Prostate gland (tissue), 2 donors: ENCODE measurements at regions not wholly inside any gene's neighbourhood (a gene's known extent, or its start where the extent isn't known, plus 50 kb on each side); places are given as distances from the start of the nearest gene placed in this dataset.

Experiments used
- DNase-seq: peaks from one replicate; pipeline ENCODE4 v3.0.0-alpha.2; 2019; ENCODE audit warnings: low spot score
- H3K27ac ChIP-seq, 2 donors: fragments of 200-600 bp; sonication (generic); 2 replicates each; pipeline ENCODE4 v1.5.1; 2017 to 2019
- H3K27me3 ChIP-seq: fragments of 200-600 bp; sonication (generic); replicated peaks from 2 replicates; pipeline ENCODE4 v1.5.1; 2019; ENCODE audit not compliant: insufficient read depth
- H3K36me3 ChIP-seq, 2 donors: fragments of 200-600 bp; sonication (generic); 1 replicate in 1 of 2; 2 replicates in 1 of 2; pipeline versions ENCODE4 v1.5.1 to v1.8.1; 2017 to 2019
- H3K4me1 ChIP-seq: fragments of 200-600 bp; sonication (generic); replicated peaks from 2 replicates; pipeline ENCODE4 v1.5.1; 2019
- H3K4me3 ChIP-seq, 2 donors: fragments of 200-600 bp; sonication (generic); 2 replicates each; pipeline ENCODE4 v1.5.1; 2017 to 2019
- H3K9me3 ChIP-seq: fragments of 200-600 bp; sonication (generic); 2 replicates; pipeline ENCODE4 v1.5.1; 2017
- POLR2A ChIP-seq: fragments of 450-650 bp; IDR thresholded peaks from one replicate; pipeline ENCODE4 v1.6.1; 2016; ENCODE audit warnings: antibody characterized with exemption, mild to moderate bottlenecking
- POLR2AphosphoS5 ChIP-seq: sonication (generic); formaldehyde crosslinking; IDR thresholded peaks from one replicate; pipeline ENCODE4 v1.6.1; 2017; ENCODE audit warnings: antibody characterized with exemption
- WGBS: methylation state at CpG from one replicate; pipeline ENCODE4 v1.1.5; 2018; 5-methylcytosine and 5-hydroxymethylcytosine counted together
- intact Hi-C: fragments of 100-400 bp; cut with DNase I; formaldehyde crosslinking; loops from one replicate; pipeline ENCODE4 v1.14.2; 2022
- TF ChIP-seq, protein P1 (sequence below), 4 experiments: fragments of 200-600 bp in 2 of 4; fragments of 450-650 bp in 2 of 4; sonication (generic) in 2 of 4; IDR thresholded peaks; 1 replicate in 3 of 4; 2 replicates in 1 of 4; pipeline ENCODE4 v1.5.1; 2016 to 2019; ENCODE audit warnings: antibody characterized with exemption in 4 of 4, mild to moderate bottlenecking in 2 of 4, moderate library complexity in 2 of 4

DNA sequence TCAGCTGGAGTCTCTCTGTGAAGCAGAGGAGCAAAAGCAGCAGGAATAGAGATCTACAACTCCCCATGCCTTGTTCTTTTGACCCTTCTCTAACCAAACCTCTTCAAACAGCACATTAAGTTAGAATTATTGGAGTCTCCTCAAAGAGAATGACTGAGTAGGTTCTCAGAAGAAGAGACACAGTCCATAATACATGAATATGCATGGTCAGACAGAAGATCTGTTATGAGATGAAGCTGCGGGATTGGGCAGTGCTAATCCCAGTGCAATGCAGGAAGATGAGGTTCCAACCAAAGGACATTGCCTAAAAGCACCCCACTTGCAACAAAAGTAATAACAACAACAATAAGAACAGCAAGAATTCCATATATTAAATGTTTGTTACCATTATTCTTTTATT lies 887.9 kb upstream of the TENM4 start:
- H3K9me3 ChIP-seq = no peaks in the 10 kb centered on the region
- 97% methylated on average over 1 of the region's 1 CpG for WGBS

DNA sequence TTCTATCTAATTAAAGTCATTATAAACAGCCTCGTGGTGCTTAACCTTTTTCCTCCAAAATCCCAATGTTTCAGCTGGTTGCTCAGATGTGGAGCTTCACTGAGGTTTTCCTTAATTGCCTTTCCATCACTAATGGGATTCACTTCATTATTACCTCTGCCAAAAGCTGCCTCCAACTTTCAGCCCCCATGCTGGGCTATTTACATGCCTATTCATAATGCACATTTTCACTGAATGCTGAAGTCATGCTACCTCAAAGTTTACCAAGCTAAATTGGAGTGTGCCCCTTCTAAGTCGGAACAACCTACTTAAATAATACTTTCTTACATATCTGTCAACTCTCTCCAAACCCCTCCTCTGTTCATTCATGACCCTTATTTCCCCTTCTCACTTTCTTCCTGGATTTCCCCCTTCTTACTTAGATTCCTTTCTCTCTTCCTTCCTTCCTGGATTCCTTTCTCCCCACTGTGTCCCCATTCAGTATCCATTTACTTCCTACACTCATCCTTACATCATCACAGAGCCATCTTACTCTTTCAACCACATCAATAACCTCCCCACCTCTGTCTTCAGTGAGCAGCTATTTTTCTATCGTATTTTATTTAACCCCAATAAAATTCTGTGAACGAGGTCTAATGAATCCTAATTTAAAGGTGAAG lies 887.3 kb upstream of the TENM4 start:
- Histone ChIP-seq H3K4me1 (no peaks in the 10 kb centered on the region), H3K4me3 (no peak overlapping the region), H3K9me3 (no peaks in the 10 kb centered on the region), H3K27me3 (no peaks in the 10 kb centered on the region), H3K36me3 (no peaks in the 10 kb centered on the region), H3K27ac (no peak overlapping the region)
- TF ChIP-seq POLR2AphosphoS5 (no peak), POLR2A (no peak)
- TF ChIP-seq, protein P1, sequence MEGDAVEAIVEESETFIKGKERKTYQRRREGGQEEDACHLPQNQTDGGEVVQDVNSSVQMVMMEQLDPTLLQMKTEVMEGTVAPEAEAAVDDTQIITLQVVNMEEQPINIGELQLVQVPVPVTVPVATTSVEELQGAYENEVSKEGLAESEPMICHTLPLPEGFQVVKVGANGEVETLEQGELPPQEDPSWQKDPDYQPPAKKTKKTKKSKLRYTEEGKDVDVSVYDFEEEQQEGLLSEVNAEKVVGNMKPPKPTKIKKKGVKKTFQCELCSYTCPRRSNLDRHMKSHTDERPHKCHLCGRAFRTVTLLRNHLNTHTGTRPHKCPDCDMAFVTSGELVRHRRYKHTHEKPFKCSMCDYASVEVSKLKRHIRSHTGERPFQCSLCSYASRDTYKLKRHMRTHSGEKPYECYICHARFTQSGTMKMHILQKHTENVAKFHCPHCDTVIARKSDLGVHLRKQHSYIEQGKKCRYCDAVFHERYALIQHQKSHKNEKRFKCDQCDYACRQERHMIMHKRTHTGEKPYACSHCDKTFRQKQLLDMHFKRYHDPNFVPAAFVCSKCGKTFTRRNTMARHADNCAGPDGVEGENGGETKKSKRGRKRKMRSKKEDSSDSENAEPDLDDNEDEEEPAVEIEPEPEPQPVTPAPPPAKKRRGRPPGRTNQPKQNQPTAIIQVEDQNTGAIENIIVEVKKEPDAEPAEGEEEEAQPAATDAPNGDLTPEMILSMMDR (IDR thresholded peaks at IDR 0.05) = no peak
- intact Hi-C loops = no loop called here
- DNase-seq = no peak
- WGBS = 61% methylated on average over 4 of the region's 4 CpGs

More for the DNA sequence above, 887.9 kb upstream of the TENM4 start:
- no peak overlapping the region for H3K4me3 ChIP-seq
- TF ChIP-seq POLR2AphosphoS5 (no peak), POLR2A (no peak)
- TF ChIP-seq, protein P1 (IDR thresholded peaks at IDR 0.05) = no peak
- intact Hi-C loops = no loop called here
- H3K27me3 ChIP-seq = no peaks in the 10 kb centered on the region
- H3K4me1 ChIP-seq = no peaks in the 10 kb centered on the region
- H3K27ac ChIP-seq = no peak overlapping the region
- no peak for DNase-seq
- no peaks in the 10 kb centered on the region for H3K36me3 ChIP-seq

GRCh38 chr11:80321786-80322185 lies 881.0 kb upstream of the TENM4 start:
- H3K4me1 ChIP-seq = no peaks in the 10 kb centered on the region
- H3K9me3 ChIP-seq = no peaks in the 10 kb centered on the region
- TF ChIP-seq POLR2AphosphoS5 (no peak), POLR2A (no peak)
- TF ChIP-seq, protein P1 (IDR thresholded peaks at IDR 0.05) = no peak
- no peak for DNase-seq
- no peaks in the 10 kb centered on the region for H3K36me3 ChIP-seq
- intact Hi-C loops = no loop called here
- no peaks in the 10 kb centered on the region for H3K27me3 ChIP-seq
- no peak overlapping the region for H3K4me3 ChIP-seq
- WGBS = 47% methylated on average over 2 of the region's 2 CpGs
- no peak overlapping the region for H3K27ac ChIP-seq

DNA sequence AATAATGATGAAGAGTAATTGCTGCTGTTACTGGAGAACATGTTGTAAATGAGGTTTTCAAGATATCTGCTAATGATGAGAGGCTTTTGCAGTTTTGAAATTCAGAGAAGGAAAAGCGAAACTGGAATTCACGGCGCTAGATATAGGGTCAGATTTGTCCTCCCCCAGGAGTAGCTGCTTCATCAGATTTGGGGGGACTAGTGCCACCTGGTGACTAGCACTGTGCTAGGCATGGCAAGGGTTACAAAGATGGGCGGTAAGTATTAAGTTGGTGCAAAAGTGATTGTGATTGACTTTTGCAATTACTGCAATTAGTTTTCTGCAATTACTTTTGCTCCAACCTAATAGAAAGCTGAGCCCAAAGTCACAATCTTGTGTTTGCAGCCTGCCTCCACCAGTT lies 879.9 kb upstream of the TENM4 start:
- no peak for DNase-seq
- H3K27ac ChIP-seq = no peak overlapping the region
- intact Hi-C loops = no loop called here
- H3K27me3 ChIP-seq = no peaks in the 10 kb centered on the region
- TF ChIP-seq, protein P1 (IDR thresholded peaks at IDR 0.05) = no peak
- TF ChIP-seq POLR2AphosphoS5 (no peak), POLR2A (no peak)
- H3K9me3 ChIP-seq = no peaks in the 10 kb centered on the region
- H3K4me3 ChIP-seq = no peak overlapping the region
- no peaks in the 10 kb centered on the region for H3K4me1 ChIP-seq
- WGBS = 78% methylated on average over 4 of the region's 4 CpGs
- H3K36me3 ChIP-seq = no peaks in the 10 kb centered on the region

DNA sequence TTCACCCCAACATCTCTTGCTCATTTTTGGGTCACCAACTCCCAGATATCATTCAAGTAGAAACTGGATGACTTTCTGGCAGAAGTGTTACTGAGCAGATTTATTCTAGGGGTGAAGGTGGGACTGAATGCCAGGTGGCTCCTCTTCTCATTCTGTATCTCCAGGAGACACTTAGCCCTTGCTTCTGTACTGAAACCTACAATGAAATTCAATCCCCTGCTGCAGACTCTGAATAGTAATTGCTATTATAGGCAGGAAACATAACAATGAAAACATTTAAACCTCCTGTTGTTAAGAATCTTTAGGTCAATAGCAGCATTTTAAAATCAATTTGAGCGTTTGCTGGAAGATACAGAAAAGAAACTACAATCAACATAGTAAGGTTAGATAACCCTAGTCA lies 879.4 kb upstream of the TENM4 start:
- no peaks in the 10 kb centered on the region for H3K4me1 ChIP-seq
- no peaks in the 10 kb centered on the region for H3K27me3 ChIP-seq
- TF ChIP-seq POLR2AphosphoS5 (no peak), POLR2A (no peak)
- TF ChIP-seq, protein P1 (IDR thresholded peaks at IDR 0.05) = no peak
- no peak overlapping the region for H3K4me3 ChIP-seq
- WGBS = 42% methylated on average over 1 of the region's 1 CpG
- intact Hi-C loops = no loop called here
- H3K9me3 ChIP-seq = no peaks in the 10 kb centered on the region
- no peak for DNase-seq
- H3K36me3 ChIP-seq = no peaks in the 10 kb centered on the region
- no peak overlapping the region for H3K27ac ChIP-seq
